SJCRH30 (cell line): ENCODE measurements at regions not wholly inside any gene's neighbourhood (a gene's known extent, or its start where the extent isn't known, plus 50 kb on each side); places are given as distances from the start of the nearest gene placed in this dataset.
A peak's percentile ranks its signal among the peaks of the same experiment; 100 is the strongest.

Experiments
- DNase-seq, 2 experiments: peaks; one replicate each; pipeline ENCODE4 v3.0.0-alpha.2; 2015 to 2020
- H3K27ac ChIP-seq: fragments of 250-450 bp; sonication (Bioruptor Pico); 2 replicates; pipeline ENCODE4 v1.5.1; 2020; ENCODE audit warnings: mild to moderate bottlenecking, moderate library complexity
- H3K27me3 ChIP-seq: fragments of 250-450 bp; sonication (Bioruptor Pico); 2 replicates; pipeline ENCODE4 v1.5.1; 2020; ENCODE audit warnings: mild to moderate bottlenecking, moderate library complexity
- H3K36me3 ChIP-seq: fragments of 250-450 bp; sonication (Bioruptor Pico); 2 replicates; pipeline ENCODE4 v1.5.1; 2020; ENCODE audit warnings: mild to moderate bottlenecking, moderate library complexity
- H3K4me1 ChIP-seq: fragments of 250-450 bp; sonication (Bioruptor Pico); 2 replicates; pipeline ENCODE4 v1.5.1; 2020; ENCODE audit warnings: mild to moderate bottlenecking, moderate library complexity
- H3K4me3 ChIP-seq: fragments of 250-450 bp; sonication (Bioruptor Pico); 2 replicates; pipeline ENCODE4 v1.5.1; 2020; ENCODE audit warnings: mild to moderate bottlenecking, moderate library complexity
- H3K9me3 ChIP-seq: fragments of 250-450 bp; sonication (Bioruptor Pico); replicated peaks from 2 replicates; pipeline ENCODE4 v1.5.1; 2020; ENCODE audit warnings: mild to moderate bottlenecking, moderate library complexity

- DNase-seq = no peak
- Histone ChIP-seq H3K27ac (peak overlapping the region; percentile 91), H3K4me3 (peak overlapping the region; percentile 25), H3K27me3 (no peaks in the 10 kb centered on the region), H3K36me3 (no peaks in the 10 kb centered on the region), H3K9me3 (peaks cover 28% of the 10 kb centered on the region), H3K4me1 (peaks cover 50% of the 10 kb centered on the region)
These were observed 74.1 kb downstream of the CRPPA start for GRCh38 chr7:16347066-16347826.

- Histone ChIP-seq H3K27ac (peak overlapping the region; percentile 91), H3K9me3 (peaks cover 28% of the 10 kb centered on the region), H3K36me3 (no peaks in the 10 kb centered on the region), H3K4me1 (peaks cover 50% of the 10 kb centered on the region), H3K27me3 (no peaks in the 10 kb centered on the region), H3K4me3 (no peak overlapping the region)
- peak; percentile 63 to 85 for DNase-seq
These were observed 75.1 kb downstream of the CRPPA start for GRCh38 chr7:16345979-16346958.

DNA sequence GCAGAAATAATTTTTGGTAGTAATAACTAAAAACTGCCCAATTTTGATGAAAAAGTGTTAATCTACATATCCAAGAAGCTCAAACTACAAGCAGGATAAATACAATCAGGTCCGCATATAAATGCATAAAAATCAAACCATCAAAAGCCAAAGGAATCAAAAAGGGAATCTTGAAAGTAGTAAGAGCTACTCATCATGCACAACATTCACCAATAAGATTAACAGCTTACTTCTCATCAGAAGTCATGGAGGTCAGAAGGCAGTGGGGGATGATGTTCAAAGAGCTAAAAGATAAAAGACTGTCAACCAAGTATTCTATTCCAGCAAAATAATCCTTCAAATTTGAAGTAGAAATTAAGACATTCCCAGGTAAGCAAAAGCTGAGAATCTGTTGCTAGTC lies 76.4 kb downstream of the CRPPA start:
- no peaks in the 10 kb centered on the region for H3K36me3 ChIP-seq
- DNase-seq = peak in 1 of 2 experiments; percentile 35
- peaks cover 22% of the 10 kb centered on the region for H3K9me3 ChIP-seq
- no peak overlapping the region for H3K27ac ChIP-seq
- H3K27me3 ChIP-seq = no peaks in the 10 kb centered on the region
- no peak overlapping the region for H3K4me3 ChIP-seq
- peaks cover 50% of the 10 kb centered on the region for H3K4me1 ChIP-seq

- peaks cover 45% of the 10 kb centered on the region for H3K4me1 ChIP-seq
- no peaks in the 10 kb centered on the region for H3K36me3 ChIP-seq
- H3K4me3 ChIP-seq = no peak overlapping the region
- H3K9me3 ChIP-seq = peaks cover 13% of the 10 kb centered on the region
- DNase-seq = peak; percentile 51 to 86
- peak overlapping the region; percentile 72 for H3K27ac ChIP-seq
- no peaks in the 10 kb centered on the region for H3K27me3 ChIP-seq
These were observed 77.7 kb downstream of the CRPPA start for GRCh38 chr7:16343612-16344011.

DNA sequence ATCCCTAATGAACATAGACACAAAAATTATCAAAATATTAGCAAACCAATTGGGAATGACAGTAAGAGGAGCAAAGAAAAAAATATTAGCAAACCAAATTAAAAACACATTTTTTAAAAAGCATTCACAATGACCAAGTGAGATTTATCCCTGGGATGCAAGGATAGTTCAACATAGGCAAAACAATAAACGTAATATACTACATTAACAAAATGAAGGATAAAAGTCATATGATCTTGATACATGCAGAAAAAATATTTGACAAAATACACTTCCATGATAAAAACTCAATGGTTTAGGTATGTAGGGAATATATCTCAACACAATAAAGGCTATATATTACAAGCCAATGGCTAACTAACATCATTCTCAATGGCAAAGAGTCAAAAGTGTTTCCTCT lies 83.3 kb downstream of the CRPPA start:
- Histone ChIP-seq H3K9me3 (peaks cover 2% of the 10 kb centered on the region; the same call in 1 of the 2 replicates), H3K27me3 (no peaks in the 10 kb centered on the region), H3K36me3 (no peaks in the 10 kb centered on the region), H3K27ac (no peak overlapping the region), H3K4me1 (peaks cover under 1% of the 10 kb centered on the region; the same call in 1 of the 2 replicates), H3K4me3 (no peak overlapping the region)
- no peak for DNase-seq

DNA sequence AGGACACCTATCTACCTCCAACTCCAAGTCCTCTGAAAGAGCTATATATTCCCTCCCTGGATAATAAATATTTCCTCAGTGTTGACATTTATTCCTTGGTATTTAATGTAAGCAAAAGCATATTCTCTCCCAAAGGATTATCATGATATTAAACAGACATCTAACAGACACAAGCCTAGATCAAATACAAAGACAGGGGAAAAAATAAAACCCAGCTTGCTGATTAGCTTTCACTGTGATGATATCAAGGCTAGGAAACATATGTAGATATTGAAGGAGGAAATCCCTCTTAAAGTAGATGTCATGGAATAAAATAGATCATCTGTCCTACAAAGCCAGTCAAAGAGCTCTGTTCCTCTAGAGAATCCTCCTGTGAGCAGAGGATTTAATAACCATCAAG lies 95.2 kb downstream of the CRPPA start:
- Histone ChIP-seq H3K27ac (no peak overlapping the region), H3K4me1 (no peaks in the 10 kb centered on the region), H3K9me3 (no peaks in the 10 kb centered on the region), H3K4me3 (no peak overlapping the region), H3K36me3 (no peaks in the 10 kb centered on the region), H3K27me3 (no peaks in the 10 kb centered on the region)
- no peak for DNase-seq

DNA sequence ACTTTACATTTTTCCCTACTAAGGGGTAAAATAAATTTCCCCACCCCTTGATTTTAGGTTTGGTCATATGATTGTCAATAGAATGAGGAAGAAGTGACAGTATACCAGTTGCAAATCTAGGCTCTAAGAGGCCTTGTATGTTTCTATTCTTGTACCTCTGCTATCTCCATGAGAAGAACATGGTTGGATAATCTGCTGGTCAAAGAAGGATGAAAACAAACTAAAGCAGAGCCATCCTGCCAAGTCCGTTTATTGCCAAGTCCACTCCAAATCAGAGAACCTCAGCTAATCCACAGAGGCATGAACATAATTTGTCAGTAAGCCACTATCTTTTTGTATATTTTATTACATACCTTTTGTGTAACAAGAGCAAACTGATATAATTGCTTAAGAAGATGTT lies 98.0 kb downstream of the CRPPA start:
- DNase-seq = no peak
- Histone ChIP-seq H3K27ac (no peak overlapping the region), H3K36me3 (no peaks in the 10 kb centered on the region), H3K9me3 (no peaks in the 10 kb centered on the region), H3K27me3 (no peaks in the 10 kb centered on the region), H3K4me1 (peaks cover 7% of the 10 kb centered on the region; the same call in 1 of the 2 replicates), H3K4me3 (no peak overlapping the region)

DNA sequence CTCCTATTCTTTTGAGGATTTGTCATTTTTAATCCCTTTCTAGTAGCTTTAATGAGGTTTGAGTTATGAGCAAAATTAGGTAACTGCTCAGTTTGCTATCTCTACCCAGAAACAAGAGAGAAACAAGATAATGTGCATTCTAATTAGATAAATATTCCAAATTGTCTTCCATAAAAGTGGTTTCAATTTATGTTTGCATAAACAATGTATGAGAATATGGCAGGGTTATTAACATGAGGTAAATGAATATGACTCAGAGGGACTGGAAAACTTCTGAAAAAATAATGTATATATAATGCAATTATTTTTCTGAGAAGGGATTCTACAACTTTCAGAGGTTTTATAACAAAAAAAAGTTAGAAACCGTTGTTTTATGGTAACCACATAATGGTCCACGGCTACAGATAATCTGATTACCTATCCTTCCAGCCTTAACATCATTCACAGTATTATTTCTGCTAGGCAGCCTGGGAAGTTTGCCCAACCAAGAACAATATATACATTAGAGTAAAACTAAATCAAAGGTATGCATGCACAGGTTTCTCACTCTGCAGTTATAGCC lies 101.2 kb downstream of the CRPPA start:
- H3K27me3 ChIP-seq = no peaks in the 10 kb centered on the region
- no peaks in the 10 kb centered on the region for H3K36me3 ChIP-seq
- no peak overlapping the region for H3K27ac ChIP-seq
- DNase-seq = no peak
- H3K9me3 ChIP-seq = no peaks in the 10 kb centered on the region
- no peak overlapping the region for H3K4me3 ChIP-seq
- H3K4me1 ChIP-seq = peaks cover 7% of the 10 kb centered on the region; the same call in 1 of the 2 replicates

GRCh38 chr7:16318989-16319915 lies 102.1 kb downstream of the CRPPA start:
- DNase-seq = peak; percentile 16 to 37
- Histone ChIP-seq H3K4me3 (no peak overlapping the region), H3K27ac (no peak overlapping the region)

DNA sequence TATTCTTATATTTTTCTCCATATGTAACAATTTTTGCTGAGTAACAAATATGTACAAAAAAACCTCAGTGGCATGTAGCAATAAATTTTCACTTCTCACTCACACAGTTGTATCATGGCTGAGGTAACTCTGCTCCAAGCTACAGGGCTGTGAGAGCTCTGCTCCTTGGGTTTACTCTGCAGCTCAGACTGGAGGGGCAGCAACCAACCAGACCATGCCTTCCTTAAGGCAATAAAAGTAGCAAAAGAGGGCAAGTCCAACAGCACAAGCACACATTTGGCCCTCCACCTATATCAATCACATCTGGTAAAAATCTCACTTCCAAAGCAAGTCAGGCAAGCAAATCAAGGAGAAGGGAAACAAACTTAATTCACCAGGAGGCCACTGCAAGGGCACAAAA lies 102.9 kb downstream of the CRPPA start:
- Histone ChIP-seq H3K27me3 (no peaks in the 10 kb centered on the region), H3K4me3 (no peak overlapping the region), H3K4me1 (peaks cover 7% of the 10 kb centered on the region; the same call in 1 of the 2 replicates), H3K36me3 (no peaks in the 10 kb centered on the region), H3K27ac (no peak overlapping the region), H3K9me3 (no peaks in the 10 kb centered on the region)
- DNase-seq = no peak

More at GRCh38 chr7:16318989-16319915, 102.1 kb downstream of the CRPPA start:
- no peaks in the 10 kb centered on the region for H3K9me3 ChIP-seq
- no peaks in the 10 kb centered on the region for H3K27me3 ChIP-seq
- H3K4me1 ChIP-seq = peaks cover 7% of the 10 kb centered on the region; the same call in 1 of the 2 replicates
- no peaks in the 10 kb centered on the region for H3K36me3 ChIP-seq

DNA sequence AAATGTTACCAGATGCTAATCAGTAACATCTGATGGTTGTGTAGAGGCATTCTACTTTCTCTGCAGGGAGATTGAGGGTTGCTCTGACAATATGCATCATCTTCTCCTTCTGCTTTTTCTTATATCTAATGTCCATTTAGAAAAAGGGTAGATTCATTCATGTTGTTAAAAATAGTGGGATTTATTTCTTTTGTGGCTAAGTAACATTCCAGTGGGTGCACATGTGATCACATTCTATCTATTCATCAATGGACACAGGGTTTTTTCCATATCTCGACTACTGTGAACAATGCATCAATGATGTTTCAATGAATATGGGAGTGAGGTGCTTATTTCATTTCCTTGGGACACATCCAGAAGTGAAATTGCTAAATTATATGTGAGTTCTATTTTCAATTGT lies 103.9 kb downstream of the CRPPA start:
- H3K4me3 ChIP-seq = no peak overlapping the region
- no peaks in the 10 kb centered on the region for H3K27me3 ChIP-seq
- no peak overlapping the region for H3K27ac ChIP-seq
- H3K4me1 ChIP-seq = peaks cover 7% of the 10 kb centered on the region; the same call in 1 of the 2 replicates
- no peaks in the 10 kb centered on the region for H3K9me3 ChIP-seq
- H3K36me3 ChIP-seq = no peaks in the 10 kb centered on the region
- no peak for DNase-seq

DNA sequence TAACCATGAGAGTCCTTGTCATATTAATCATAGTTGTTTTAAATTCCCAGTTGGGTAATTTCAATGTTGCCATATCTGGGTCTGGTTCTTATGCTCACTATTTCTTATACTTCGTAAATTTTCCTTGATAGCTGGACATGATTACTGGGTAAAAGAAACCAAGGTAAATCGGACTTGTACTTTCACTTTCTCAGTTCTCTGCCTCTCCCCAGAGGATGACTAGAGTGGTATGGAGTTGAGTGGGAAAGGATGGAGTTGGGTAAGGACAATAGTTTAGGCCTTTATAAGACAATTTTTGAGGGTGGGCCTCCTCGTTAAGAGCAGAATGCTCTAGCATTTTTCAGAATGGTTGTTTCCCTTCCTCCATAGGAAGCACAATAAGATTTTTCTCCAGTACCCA lies 106.1 kb downstream of the CRPPA start:
- Histone ChIP-seq H3K9me3 (no peaks in the 10 kb centered on the region), H3K4me1 (peaks cover 7% of the 10 kb centered on the region; the same call in 1 of the 2 replicates), H3K36me3 (no peaks in the 10 kb centered on the region), H3K4me3 (no peak overlapping the region), H3K27me3 (no peaks in the 10 kb centered on the region), H3K27ac (no peak overlapping the region)
- DNase-seq = no peak

GRCh38 chr7:16309129-16309528 lies 112.2 kb downstream of the CRPPA start:
- Histone ChIP-seq H3K27me3 (no peaks in the 10 kb centered on the region), H3K4me1 (no peaks in the 10 kb centered on the region), H3K4me3 (no peak overlapping the region), H3K36me3 (no peaks in the 10 kb centered on the region), H3K9me3 (no peaks in the 10 kb centered on the region), H3K27ac (no peak overlapping the region)
- no peak for DNase-seq

DNA sequence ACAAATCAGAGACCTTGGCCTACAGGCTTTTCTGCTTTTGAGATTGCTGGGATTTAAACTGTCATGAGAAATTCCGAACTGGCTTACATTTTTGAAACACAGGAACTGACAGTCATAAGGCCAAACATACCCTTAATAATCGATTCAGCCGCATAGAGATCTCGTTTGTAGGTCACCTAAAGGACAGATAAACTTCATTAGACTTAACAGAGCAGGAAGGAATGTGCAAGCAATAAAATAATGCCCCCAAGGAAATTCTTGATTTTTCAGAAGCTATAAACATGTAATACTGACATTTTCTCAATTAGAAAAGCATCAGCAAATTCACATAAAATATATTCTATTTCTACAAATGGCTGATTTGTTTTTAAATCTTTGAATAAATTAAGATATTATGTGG lies 120.0 kb downstream of the CRPPA start:
- no peaks in the 10 kb centered on the region for H3K4me1 ChIP-seq
- no peak overlapping the region for H3K27ac ChIP-seq
- no peak overlapping the region for H3K4me3 ChIP-seq
- H3K9me3 ChIP-seq = no peaks in the 10 kb centered on the region
- no peaks in the 10 kb centered on the region for H3K27me3 ChIP-seq
- H3K36me3 ChIP-seq = no peaks in the 10 kb centered on the region
- DNase-seq = no peak
